Transverse colon (tissue), 4 donors: ENCODE measurements at regions not wholly inside any gene's neighbourhood (a gene's known extent, or its start where the extent isn't known, plus 50 kb on each side); places are given as distances from the start of the nearest gene placed in this dataset.

Source experiments
- DNase-seq: peaks from one replicate; pipeline ENCODE4 v3.0.0-alpha.2; 2019
- H3K27ac ChIP-seq, 4 donors: fragments of 200-600 bp; sonication (generic); 2 replicates each; pipeline ENCODE4 v1.5.1; 2016 to 2018; ENCODE audit warnings: inconsistent platforms in 4 of 4
- H3K27me3 ChIP-seq: fragments of 200-600 bp; sonication (generic); 2 replicates; pipeline ENCODE4 v1.5.1; 2017; ENCODE audit warnings: inconsistent platforms
- H3K36me3 ChIP-seq, 4 donors: fragments of 200-600 bp; sonication (generic); 2 replicates each; pipeline ENCODE4 v1.5.1; 2017 to 2019; ENCODE audit warnings: inconsistent platforms in 4 of 4
- H3K4me1 ChIP-seq, 4 donors: fragments of 200-600 bp; sonication (generic); 2 replicates each; pipeline ENCODE4 v1.5.1; 2017 to 2020; ENCODE audit warnings: inconsistent platforms in 4 of 4
- H3K4me3 ChIP-seq, 4 donors: fragments of 200-600 bp; sonication (generic); 1 replicate in 1 of 4; 2 replicates in 3 of 4; pipeline versions ENCODE4 v1.5.1 to v1.6.1; 2017 to 2019; ENCODE audit warnings: inconsistent platforms in 4 of 4
- H3K9me3 ChIP-seq, 2 donors: fragments of 200-600 bp; sonication (generic); 2 replicates each; pipeline ENCODE4 v1.5.1; 2017 to 2019; ENCODE audit warnings: inconsistent platforms in 2 of 2
- CTCF ChIP-seq, 5 experiments: fragments of 200-600 bp in 3 of 5; fragments of 450-650 bp in 2 of 5; sonication (generic) in 3 of 5; IDR thresholded peaks; 1 replicate in 2 of 5; 2 replicates in 3 of 5; pipeline ENCODE4 v1.5.1; 2016 to 2017; ENCODE audit warnings: antibody characterized with exemption in 5 of 5, inconsistent platforms in 3 of 5, mild to moderate bottlenecking in 2 of 5, moderate library complexity in 1 of 5
- EP300 ChIP-seq: sonication (generic); formaldehyde crosslinking; IDR thresholded peaks from one replicate; pipeline ENCODE4 v1.6.1; 2017; ENCODE audit warnings: antibody characterized with exemption, low read depth
- POLR2A ChIP-seq: fragments of 450-650 bp; IDR thresholded peaks from one replicate; pipeline ENCODE4 v1.6.1; 2016; ENCODE audit warnings: antibody characterized with exemption, mild to moderate bottlenecking, moderate library complexity
- POLR2AphosphoS5 ChIP-seq, 3 donors: sonication (generic); formaldehyde crosslinking; IDR thresholded peaks; one replicate each; pipeline ENCODE4 v1.6.1; 2016; ENCODE audit warnings: antibody characterized with exemption in 3 of 3
- WGBS, 2 donors: methylation state at CpG; one replicate each; pipeline ENCODE4 v1.1.5; 2018; ENCODE audit warnings: low coverage in 1 of 2; 5-methylcytosine and 5-hydroxymethylcytosine counted together
- in situ Hi-C, 4 donors: fragments of 200-750 bp; cut with MboI; loops; one replicate each; pipeline versions ENCODE4 v1.15.0 to v1.15.1; 2017; ENCODE audit warnings: low sequenced_read_pairs in 3 of 4, low pct_ligation_motif_present in 1 of 4, low pct_unique_long_range_greater_than_20kb in 1 of 4
- intact Hi-C: fragments of 100-400 bp; cut with DNase I; formaldehyde crosslinking; loops from one replicate; pipeline ENCODE4 v1.15.1; 2023; ENCODE audit warnings: low total_unique reads

- H3K27me3 ChIP-seq, result no peaks in the 10 kb centered on the region
- no peaks in the 10 kb centered on the region for H3K4me1 ChIP-seq
- in situ Hi-C loops, result no loop called here
- H3K27ac ChIP-seq, result no peak overlapping the region
- H3K36me3 ChIP-seq, result no peaks in the 10 kb centered on the region
- no peak for DNase-seq
- intact Hi-C loops, result no loop called here
- H3K9me3 ChIP-seq, result no peaks in the 10 kb centered on the region
- 88% methylated on average over 1 to 2 of the region's 2 CpGs for WGBS, 2 donors
- H3K4me3 ChIP-seq, result no peak overlapping the region
- no peak for TF ChIP-seq EP300
- no peak for TF ChIP-seq POLR2A
- no peak for TF ChIP-seq POLR2AphosphoS5 (IDR thresholded peaks at IDR 0.05)
- TF ChIP-seq CTCF (IDR thresholded peaks at IDR 0.05), result no peak
Measured at GRCh38 chr2:12615509-12615908, 101.2 kb upstream of the TRIB2 start.

- no peak for TF ChIP-seq POLR2A
- TF ChIP-seq CTCF (IDR thresholded peaks at IDR 0.05), result no peak
- no peak for TF ChIP-seq POLR2AphosphoS5 (IDR thresholded peaks at IDR 0.05)
- TF ChIP-seq EP300, result no peak
- DNase-seq, result no peak
- Histone ChIP-seq H3K4me3 (no peak overlapping the region), H3K9me3 (no peaks in the 10 kb centered on the region), H3K27ac (no peak overlapping the region), H3K4me1 (no peaks in the 10 kb centered on the region), H3K27me3 (no peaks in the 10 kb centered on the region), H3K36me3 (no peaks in the 10 kb centered on the region)
- in situ Hi-C loops (no loop called here), intact Hi-C loops (no loop called here)
- 50 to 79% methylated on average over 1 to 2 of the region's 2 CpGs for WGBS, 2 donors
Measured at GRCh38 chr2:12616456-12617156, 100.1 kb upstream of the TRIB2 start.

GRCh38 chr2:12617366-12617765 is 99.4 kb upstream of the TRIB2 start:
- in situ Hi-C loops, result no loop called here

GRCh38 chr2:12617853-12618252 is 98.9 kb upstream of the TRIB2 start:
- intact Hi-C loops, result no loop called here
- H3K4me3 ChIP-seq, result no peak overlapping the region
- H3K36me3 ChIP-seq, result no peaks in the 10 kb centered on the region
- no peaks in the 10 kb centered on the region for H3K4me1 ChIP-seq
- no peaks in the 10 kb centered on the region for H3K27me3 ChIP-seq
- in situ Hi-C loops, result no loop called here
- H3K9me3 ChIP-seq, result no peaks in the 10 kb centered on the region
- no peak for TF ChIP-seq EP300
- TF ChIP-seq POLR2A, result no peak
- no peak for TF ChIP-seq CTCF (IDR thresholded peaks at IDR 0.05)
- no peak for DNase-seq
- 86% methylated on average over 2 of the region's 2 CpGs; no CpG with 5 or more reads in 1 of the 2 donors for WGBS, 2 donors
- no peak overlapping the region for H3K27ac ChIP-seq

More at GRCh38 chr2:12617366-12617765, 99.4 kb upstream of the TRIB2 start:
- H3K27me3 ChIP-seq, result no peaks in the 10 kb centered on the region
- H3K36me3 ChIP-seq, result no peaks in the 10 kb centered on the region
- H3K4me3 ChIP-seq, result no peak overlapping the region
- no peak for DNase-seq
- no peak overlapping the region for H3K27ac ChIP-seq
- TF ChIP-seq CTCF (IDR thresholded peaks at IDR 0.05) (no peak), EP300 (no peak), POLR2AphosphoS5 (IDR thresholded peaks at IDR 0.05) (no peak), POLR2A (no peak)
- 72% methylated on average over 3 of the region's 3 CpGs for WGBS, 2 donors
- no peaks in the 10 kb centered on the region for H3K4me1 ChIP-seq
- H3K9me3 ChIP-seq, result no peaks in the 10 kb centered on the region
- intact Hi-C loops, result no loop called here
